ENCODE measurements at regions not wholly inside any gene's neighbourhood (a gene's known extent, or its start where the extent isn't known, plus 50 kb on each side); places are given as distances from the start of the nearest gene placed in this dataset.

- Histone ChIP-seq H3K27ac (ENCODE audit: low read length) (no peak overlapping the region), H3K27me3 (replicated peaks; ENCODE audit: insufficient read depth, low read length) (no peaks in the 10 kb centered on the region), H3K79me2 (ENCODE audit: low read length) (no peaks in the 10 kb centered on the region), H3K4me3 (ENCODE audit: low read length) (no peak overlapping the region), H3K9me2 (replicated peaks; ENCODE audit: insufficient read depth, low read length) (no peaks in the 10 kb centered on the region), H4K20me1 (ENCODE audit: insufficient read depth, low read length) (no peaks in the 10 kb centered on the region), H2AFZ (ENCODE audit: low read length) (no peak overlapping the region), H3K4me2 (ENCODE audit: low read depth, low read length) (no peak overlapping the region), H3K9me3 (replicated peaks; ENCODE audit: insufficient read depth, low read length) (no peaks in the 10 kb centered on the region), H3K36me3 (replicated peaks; ENCODE audit: insufficient read depth, low read length) (no peaks in the 10 kb centered on the region), H3K9ac (ENCODE audit: low read length) (no peak overlapping the region), H3K4me1 (ENCODE audit: low read length) (0 out of 2 replicates have a peak, but pooled peaks cover 2% of the 10 kb centered on the region), H3F3A (ENCODE audit: insufficient read depth, low read length) (no peaks in the 10 kb centered on the region)
- no peak for TF ChIP-seq CTCF (IDR thresholded peaks at IDR 0.05; ENCODE audit: low read length)
- no peak for TF ChIP-seq EZH2phosphoT487 (IDR thresholded peaks at IDR 0.05; ENCODE audit: low read length)
- TF ChIP-seq EZH2 (optimal IDR thresholded peaks at IDR 0.05; ENCODE audit: low read depth, low read length), result no peak
- no peak for DNase-seq
Measured at GRCh38 chr5:173777149-173777548, 111.0 kb upstream of the CPEB4 start.

GRCh38 chr5:173777674-173778073, 110.5 kb upstream of the CPEB4 start:
- no peaks in the 10 kb centered on the region for H3F3A ChIP-seq (ENCODE audit: insufficient read depth, low read length)
- H3K9me3 ChIP-seq (replicated peaks; ENCODE audit: insufficient read depth, low read length), result no peaks in the 10 kb centered on the region
- no peaks in the 10 kb centered on the region for H3K9me2 ChIP-seq (replicated peaks; ENCODE audit: insufficient read depth, low read length)
- H4K20me1 ChIP-seq (ENCODE audit: insufficient read depth, low read length), result no peaks in the 10 kb centered on the region
- 0 out of 2 replicates have a peak, but pooled peaks cover 4% of the 10 kb centered on the region for H3K4me1 ChIP-seq (ENCODE audit: low read length)
- no peak overlapping the region for H3K4me3 ChIP-seq (ENCODE audit: low read length)
- no peak overlapping the region for H3K4me2 ChIP-seq (ENCODE audit: low read depth, low read length)
- no peak overlapping the region for H3K9ac ChIP-seq (ENCODE audit: low read length)
- no peaks in the 10 kb centered on the region for H3K27me3 ChIP-seq (replicated peaks; ENCODE audit: insufficient read depth, low read length)
- no peak for TF ChIP-seq EZH2 (optimal IDR thresholded peaks at IDR 0.05; ENCODE audit: low read depth, low read length)
- TF ChIP-seq CTCF (IDR thresholded peaks at IDR 0.05; ENCODE audit: low read length), result no peak
- no peak for TF ChIP-seq EZH2phosphoT487 (IDR thresholded peaks at IDR 0.05; ENCODE audit: low read length)
- H2AFZ ChIP-seq (ENCODE audit: low read length), result no peak overlapping the region
- no peaks in the 10 kb centered on the region for H3K79me2 ChIP-seq (ENCODE audit: low read length)
- DNase-seq, result no peak
- no peaks in the 10 kb centered on the region for H3K36me3 ChIP-seq (replicated peaks; ENCODE audit: insufficient read depth, low read length)
- no peak overlapping the region for H3K27ac ChIP-seq (ENCODE audit: low read length)

GRCh38 chr5:173778152-173778782, 109.9 kb upstream of the CPEB4 start:
- no peaks in the 10 kb centered on the region for H3F3A ChIP-seq (ENCODE audit: insufficient read depth, low read length)
- H3K4me2 ChIP-seq (ENCODE audit: low read depth, low read length), result no peak overlapping the region
- TF ChIP-seq EZH2phosphoT487 (IDR thresholded peaks at IDR 0.05; ENCODE audit: low read length) (no peak), CTCF (IDR thresholded peaks at IDR 0.05; ENCODE audit: low read length) (no peak)
- H3K27ac ChIP-seq (ENCODE audit: low read length), result no peak overlapping the region
- H3K36me3 ChIP-seq (replicated peaks; ENCODE audit: insufficient read depth, low read length), result no peaks in the 10 kb centered on the region
- no peaks in the 10 kb centered on the region for H3K79me2 ChIP-seq (ENCODE audit: low read length)
- no peak overlapping the region for H3K9ac ChIP-seq (ENCODE audit: low read length)
- H4K20me1 ChIP-seq (ENCODE audit: insufficient read depth, low read length), result no peaks in the 10 kb centered on the region
- no peaks in the 10 kb centered on the region for H3K27me3 ChIP-seq (replicated peaks; ENCODE audit: insufficient read depth, low read length)
- H3K4me3 ChIP-seq (ENCODE audit: low read length), result no peak overlapping the region
- H3K9me2 ChIP-seq (replicated peaks; ENCODE audit: insufficient read depth, low read length), result no peaks in the 10 kb centered on the region
- peaks cover 10% of the 10 kb centered on the region; the same call in 1 of the 2 replicates for H3K4me1 ChIP-seq (ENCODE audit: low read length)
- DNase-seq, result no peak
- no peak overlapping the region for H2AFZ ChIP-seq (ENCODE audit: low read length)
- no peaks in the 10 kb centered on the region for H3K9me3 ChIP-seq (replicated peaks; ENCODE audit: insufficient read depth, low read length)
